ENCODE measurements at regions not wholly inside any gene's neighbourhood (a gene's known extent, or its start where the extent isn't known, plus 50 kb on each side); places are given as distances from the start of the nearest gene placed in this dataset.

DNA sequence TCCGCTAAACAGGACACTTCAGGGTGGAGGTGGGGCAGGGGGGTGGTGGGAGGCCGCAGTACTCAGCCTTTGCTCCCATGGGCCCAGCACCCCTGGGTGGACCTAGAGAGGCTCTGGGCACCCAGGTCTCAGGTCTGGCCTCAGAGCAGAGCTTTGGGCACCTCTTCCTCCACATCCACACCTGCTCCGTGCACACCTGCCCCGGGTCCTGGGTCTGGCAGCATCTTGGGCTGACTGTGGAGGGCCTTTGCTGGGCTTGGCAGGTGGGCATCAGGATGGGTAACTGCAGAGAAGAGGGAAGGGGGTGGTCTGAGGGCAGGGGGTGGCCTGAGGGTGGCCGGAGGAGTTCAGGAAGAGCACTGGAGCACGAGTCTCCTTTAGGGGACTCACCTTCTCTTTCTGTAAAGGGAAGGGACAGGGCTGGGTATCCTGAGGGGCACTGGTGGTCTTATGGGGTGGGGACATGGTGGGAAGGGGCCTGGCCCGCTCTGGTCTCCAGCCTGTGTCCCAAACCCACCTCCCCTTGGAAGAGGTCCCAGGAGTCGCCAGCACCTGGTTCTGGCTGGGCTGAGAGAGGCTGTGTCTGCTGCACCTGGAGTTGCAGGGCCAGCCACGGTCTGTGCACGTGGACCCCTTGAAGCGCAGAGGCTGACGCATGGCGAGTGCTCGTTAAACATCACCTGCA, 106.7 kb upstream of the IER5L start:
- TF ChIP-seq, protein P1, sequence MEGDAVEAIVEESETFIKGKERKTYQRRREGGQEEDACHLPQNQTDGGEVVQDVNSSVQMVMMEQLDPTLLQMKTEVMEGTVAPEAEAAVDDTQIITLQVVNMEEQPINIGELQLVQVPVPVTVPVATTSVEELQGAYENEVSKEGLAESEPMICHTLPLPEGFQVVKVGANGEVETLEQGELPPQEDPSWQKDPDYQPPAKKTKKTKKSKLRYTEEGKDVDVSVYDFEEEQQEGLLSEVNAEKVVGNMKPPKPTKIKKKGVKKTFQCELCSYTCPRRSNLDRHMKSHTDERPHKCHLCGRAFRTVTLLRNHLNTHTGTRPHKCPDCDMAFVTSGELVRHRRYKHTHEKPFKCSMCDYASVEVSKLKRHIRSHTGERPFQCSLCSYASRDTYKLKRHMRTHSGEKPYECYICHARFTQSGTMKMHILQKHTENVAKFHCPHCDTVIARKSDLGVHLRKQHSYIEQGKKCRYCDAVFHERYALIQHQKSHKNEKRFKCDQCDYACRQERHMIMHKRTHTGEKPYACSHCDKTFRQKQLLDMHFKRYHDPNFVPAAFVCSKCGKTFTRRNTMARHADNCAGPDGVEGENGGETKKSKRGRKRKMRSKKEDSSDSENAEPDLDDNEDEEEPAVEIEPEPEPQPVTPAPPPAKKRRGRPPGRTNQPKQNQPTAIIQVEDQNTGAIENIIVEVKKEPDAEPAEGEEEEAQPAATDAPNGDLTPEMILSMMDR (IDR thresholded peaks at IDR 0.05; ENCODE audit: borderline replicate concordance, insufficient read depth, low read depth, low read length): no peak

DNA sequence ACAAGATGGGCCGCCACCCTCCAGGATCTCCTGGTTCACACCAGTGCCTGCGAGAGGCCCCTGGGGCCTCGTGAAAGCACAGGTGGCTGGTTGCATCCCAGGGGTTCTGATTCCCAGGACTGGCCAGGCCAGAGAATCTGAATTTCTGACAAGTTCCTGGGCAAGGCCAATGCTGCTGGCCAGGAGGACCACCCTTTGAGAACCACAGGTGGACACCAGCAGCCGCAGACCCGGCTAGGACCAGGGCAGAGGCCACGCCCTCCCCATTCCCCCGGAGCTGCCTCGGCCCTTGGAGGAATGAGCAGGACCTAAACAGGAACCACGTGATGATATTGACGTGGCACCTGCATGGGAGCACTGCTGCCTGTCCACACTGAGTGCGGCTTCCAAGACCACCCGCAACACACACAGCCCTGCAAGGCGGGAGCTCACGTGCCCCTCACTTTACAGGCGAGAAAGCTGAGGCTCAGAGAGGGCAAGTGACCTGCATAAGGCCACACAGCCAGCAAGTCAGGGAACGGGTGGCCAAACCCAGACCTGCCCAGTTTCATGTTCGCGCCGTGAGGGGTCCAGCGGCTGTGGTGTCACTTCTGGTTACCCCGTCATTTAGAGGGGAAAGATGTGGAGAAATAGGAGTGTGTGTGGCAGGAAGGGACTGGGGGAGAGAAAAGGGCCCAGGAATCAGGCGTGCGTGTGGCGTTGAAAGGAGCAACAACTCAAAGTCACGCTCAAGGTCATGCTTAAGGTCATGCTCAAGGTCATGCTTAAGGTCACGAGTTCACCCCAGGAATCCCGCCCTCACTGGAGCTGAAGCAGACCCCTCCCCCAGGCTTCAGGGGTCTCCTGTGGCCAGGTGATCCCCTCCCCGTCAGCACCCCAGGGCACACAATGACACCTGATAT, 105.9 kb upstream of the IER5L start:
- TF ChIP-seq, protein P1 (IDR thresholded peaks at IDR 0.05; ENCODE audit: borderline replicate concordance, insufficient read depth, low read depth, low read length): no peak
- H3K4me3 ChIP-seq (ENCODE audit: low read depth, low read length): no peak overlapping the region

More for the DNA sequence above, 106.7 kb upstream of the IER5L start:
- no peak overlapping the region for H3K4me3 ChIP-seq (ENCODE audit: low read depth, low read length)

DNA sequence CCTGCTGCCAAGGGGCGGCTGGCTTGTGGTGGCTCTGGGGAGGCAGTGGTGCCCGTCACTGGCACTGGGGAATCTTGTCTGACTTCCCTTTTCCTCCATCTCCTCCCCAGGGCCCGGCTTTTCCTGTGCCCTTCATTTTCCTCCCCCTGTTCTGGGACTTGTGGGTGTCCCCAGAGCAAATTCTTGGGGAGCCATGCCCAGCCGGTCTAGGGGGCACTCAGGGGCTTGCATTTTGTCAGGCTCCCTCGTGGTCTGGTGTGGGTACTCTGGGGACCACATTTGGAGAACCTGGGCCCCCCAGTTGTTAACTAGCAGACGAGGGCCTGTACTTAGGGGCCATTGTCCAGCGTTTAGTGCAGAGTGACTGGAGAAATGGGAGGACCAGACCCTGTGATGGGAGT, 105.2 kb upstream of the IER5L start:
- TF ChIP-seq, protein P1 (IDR thresholded peaks at IDR 0.05; ENCODE audit: borderline replicate concordance, insufficient read depth, low read depth, low read length): no peak
- no peak overlapping the region for H3K4me3 ChIP-seq (ENCODE audit: low read depth, low read length)

DNA sequence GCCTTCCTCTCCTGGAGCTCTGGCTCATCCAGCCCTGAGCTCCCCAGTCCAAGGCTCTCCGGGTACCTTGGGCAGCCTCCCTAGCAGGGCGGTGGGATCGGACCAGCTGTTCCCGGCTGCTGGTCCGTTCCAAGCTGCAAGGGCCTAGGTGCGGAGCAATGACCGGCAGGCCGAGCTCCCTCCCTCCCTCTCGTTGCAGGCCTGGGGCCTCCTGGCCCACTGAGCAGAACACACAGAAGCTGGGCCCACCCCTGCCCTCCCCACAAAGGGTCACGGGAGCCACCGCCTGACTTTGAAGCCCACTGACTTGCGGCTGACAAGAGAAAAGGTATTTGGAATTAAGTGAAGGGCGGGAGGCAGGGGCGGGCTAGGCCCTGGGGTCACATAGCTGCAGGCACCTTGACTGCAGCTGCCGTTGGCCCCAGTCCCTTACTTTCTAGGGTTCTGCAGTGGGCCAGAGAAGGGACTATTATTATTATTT, 104.7 kb upstream of the IER5L start:
- H3K4me3 ChIP-seq (ENCODE audit: low read depth, low read length): no peak overlapping the region
- TF ChIP-seq, protein P1 (IDR thresholded peaks at IDR 0.05; ENCODE audit: borderline replicate concordance, insufficient read depth, low read depth, low read length): no peak

DNA sequence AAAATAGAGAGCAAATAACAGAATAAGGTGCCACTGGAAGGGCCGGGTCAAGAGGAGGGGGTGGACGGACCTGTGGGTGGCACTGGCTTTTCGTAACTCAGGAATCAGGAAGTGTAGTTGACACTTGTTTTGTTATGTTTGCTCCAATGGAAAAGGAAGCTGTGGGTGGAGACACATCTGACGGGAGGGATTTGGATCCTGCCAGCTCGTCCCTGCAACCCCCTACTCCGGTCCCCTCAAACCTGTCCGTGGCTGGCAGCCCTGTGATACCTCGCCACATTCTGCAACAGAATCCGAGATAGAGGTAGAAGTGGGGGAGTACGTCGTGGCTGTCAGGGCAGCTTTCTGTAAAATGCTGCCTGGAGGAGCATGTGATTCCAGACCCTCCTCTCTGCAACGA, 104.2 kb upstream of the IER5L start:
- TF ChIP-seq, protein P1 (IDR thresholded peaks at IDR 0.05; ENCODE audit: borderline replicate concordance, insufficient read depth, low read depth, low read length): no peak
- H3K4me3 ChIP-seq (ENCODE audit: low read depth, low read length): no peak overlapping the region

DNA sequence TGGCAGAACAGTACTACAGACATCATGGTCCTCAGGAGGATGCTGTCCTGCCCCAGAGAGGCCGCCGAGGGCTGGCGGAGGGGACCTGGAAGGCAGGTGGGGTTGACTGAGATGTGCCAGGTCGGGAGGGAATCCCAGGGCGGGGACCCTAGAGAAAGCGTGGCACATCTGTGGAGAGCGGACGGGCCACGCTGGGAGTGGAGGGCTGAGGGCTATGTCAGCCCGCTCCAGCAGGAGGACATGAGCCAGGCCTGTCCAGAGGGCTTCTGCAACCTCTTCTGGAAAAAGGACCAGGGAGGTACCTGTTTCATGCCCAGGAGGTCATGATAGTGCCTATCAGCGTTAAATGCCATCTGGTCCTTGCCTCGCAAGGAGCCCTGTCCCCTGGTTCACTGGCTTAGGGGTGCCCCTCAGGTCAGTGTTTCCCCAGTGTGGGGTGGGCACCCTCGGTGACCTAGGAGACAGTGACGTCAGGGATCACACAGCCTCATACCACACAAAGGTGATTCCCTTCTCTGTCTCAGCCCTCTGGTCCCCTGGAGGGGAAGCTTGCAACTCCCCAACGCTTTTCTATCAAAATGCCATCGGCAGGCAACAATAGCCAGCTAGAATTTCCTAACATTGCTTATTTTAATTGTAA, 103.6 kb upstream of the IER5L start:
- TF ChIP-seq, protein P1 (IDR thresholded peaks at IDR 0.05; ENCODE audit: borderline replicate concordance, insufficient read depth, low read depth, low read length): no peak
- H3K4me3 ChIP-seq (ENCODE audit: low read depth, low read length): no peak overlapping the region
